ENCODE measurements at regions not wholly inside any gene's neighbourhood (a gene's known extent, or its start where the extent isn't known, plus 50 kb on each side); places are given as distances from the start of the nearest gene placed in this dataset.

DNA sequence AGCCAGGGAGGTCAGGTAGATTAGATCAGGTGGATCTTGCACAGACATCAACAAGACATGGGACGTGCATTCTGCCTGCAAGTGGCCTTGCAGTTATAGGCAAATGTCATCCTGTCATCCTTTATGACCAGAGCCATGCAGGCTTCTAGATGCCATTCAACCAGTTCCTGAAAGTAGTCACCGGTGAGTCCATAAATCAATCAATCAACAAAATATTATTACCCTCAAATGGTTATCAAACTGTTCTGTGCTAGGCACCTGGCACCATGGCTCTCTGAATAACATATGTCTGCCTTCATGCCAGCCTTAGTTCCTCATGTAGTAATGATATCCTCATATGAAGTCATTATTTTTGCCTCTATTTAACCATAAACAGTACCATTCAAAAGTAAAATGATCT, 146.9 kb downstream of the TOMM20 start:
- no peak overlapping the region for H2AK5ac ChIP-seq (ENCODE audit: insufficient read length, low read length)
- no peak overlapping the region for H2BK15ac ChIP-seq (ENCODE audit: low read depth, low read length)
- no peak overlapping the region for H2BK5ac ChIP-seq (ENCODE audit: insufficient read length, low read length)
- Mint-ChIP-seq H3K4me1 (peaks cover 29 to 30% of the 10 kb centered on the region in 2 experiments), H3K4me3 (no peak overlapping the region), H3K9me3 (no peaks in the 10 kb centered on the region), H3K27me3 (ENCODE audit: low read depth) (no peaks in the 10 kb centered on the region; the same call in 1 of the 2 replicates), H3K36me3 (ENCODE audit: insufficient read depth in 1 of 3, low read depth in 3 of 3) (no peaks in the 10 kb centered on the region), H3K27ac (no peak overlapping the region; a peak in 1 of 7 replicates)
- no peak overlapping the region for H4K5ac ChIP-seq (ENCODE audit: insufficient read length, low read depth, low read length)
- no peak overlapping the region for H3K23ac ChIP-seq (ENCODE audit: insufficient read length, low read depth, low read length)
- no peaks in the 10 kb centered on the region for H3K79me2 ChIP-seq (ENCODE audit: insufficient read depth, low read length)
- H3K14ac ChIP-seq (ENCODE audit: insufficient read depth, low read length) = no peak overlapping the region
- no peaks in the 10 kb centered on the region for H3K79me1 ChIP-seq (ENCODE audit: insufficient read depth, low read depth, low read length, poor library complexity, severe bottlenecking)
- H3K9ac ChIP-seq (ENCODE audit: extremely low read depth, insufficient read length, low read length) = no peak overlapping the region
- no peak overlapping the region for H2AFZ ChIP-seq (ENCODE audit: low read length)
- H3K56ac ChIP-seq (ENCODE audit: insufficient read length, low read depth, low read length) = no peak overlapping the region
- DNase-seq = no peak
- no CpG with 5 or more reads among the region's 2 CpGs for WGBS (ENCODE audit: extremely low coverage, insufficient read length, low lambda C conversion rate)
- H3K9me3 ChIP-seq (ENCODE audit: control insufficient read depth, low read depth, low read length) = no peaks in the 10 kb centered on the region
- H4K20me1 ChIP-seq (ENCODE audit: control insufficient read depth, insufficient read depth, insufficient read length) = no peaks in the 10 kb centered on the region
- H3K18ac ChIP-seq (ENCODE audit: insufficient read length, low read depth, low read length) = no peak overlapping the region
- H3K23me2 ChIP-seq (ENCODE audit: insufficient read length, low read depth, low read length, poor library complexity, severe bottlenecking) = no peaks in the 10 kb centered on the region
- no peak overlapping the region for H2BK120ac ChIP-seq (ENCODE audit: low read depth, low read length, poor library complexity, severe bottlenecking)
- TF ChIP-seq, protein P1, sequence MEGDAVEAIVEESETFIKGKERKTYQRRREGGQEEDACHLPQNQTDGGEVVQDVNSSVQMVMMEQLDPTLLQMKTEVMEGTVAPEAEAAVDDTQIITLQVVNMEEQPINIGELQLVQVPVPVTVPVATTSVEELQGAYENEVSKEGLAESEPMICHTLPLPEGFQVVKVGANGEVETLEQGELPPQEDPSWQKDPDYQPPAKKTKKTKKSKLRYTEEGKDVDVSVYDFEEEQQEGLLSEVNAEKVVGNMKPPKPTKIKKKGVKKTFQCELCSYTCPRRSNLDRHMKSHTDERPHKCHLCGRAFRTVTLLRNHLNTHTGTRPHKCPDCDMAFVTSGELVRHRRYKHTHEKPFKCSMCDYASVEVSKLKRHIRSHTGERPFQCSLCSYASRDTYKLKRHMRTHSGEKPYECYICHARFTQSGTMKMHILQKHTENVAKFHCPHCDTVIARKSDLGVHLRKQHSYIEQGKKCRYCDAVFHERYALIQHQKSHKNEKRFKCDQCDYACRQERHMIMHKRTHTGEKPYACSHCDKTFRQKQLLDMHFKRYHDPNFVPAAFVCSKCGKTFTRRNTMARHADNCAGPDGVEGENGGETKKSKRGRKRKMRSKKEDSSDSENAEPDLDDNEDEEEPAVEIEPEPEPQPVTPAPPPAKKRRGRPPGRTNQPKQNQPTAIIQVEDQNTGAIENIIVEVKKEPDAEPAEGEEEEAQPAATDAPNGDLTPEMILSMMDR (conservative IDR thresholded peaks at IDR 0.05) = no peak
- no peak overlapping the region for H3K4ac ChIP-seq (ENCODE audit: low read depth, low read length)
- H2BK20ac ChIP-seq (ENCODE audit: low read depth, low read length, poor library complexity, severe bottlenecking) = no peak overlapping the region
- no peak overlapping the region for H4K91ac ChIP-seq (ENCODE audit: insufficient read length, low read depth, low read length)
- H2BK12ac ChIP-seq (ENCODE audit: insufficient read length, low read depth, low read length) = no peak overlapping the region
- H3K27ac ChIP-seq (ENCODE audit: insufficient read length, low read depth, low read length) = no peak overlapping the region
- no peak overlapping the region for H4K8ac ChIP-seq (replicated peaks; ENCODE audit: insufficient read length, low read depth, low read length)
- H3K4me1 ChIP-seq (ENCODE audit: insufficient read depth, low read length) = no peaks in the 10 kb centered on the region
- no peaks in the 10 kb centered on the region for H3K27me3 ChIP-seq (ENCODE audit: insufficient read depth, low read length)
- H3K4me2 ChIP-seq (ENCODE audit: insufficient read depth, insufficient read length, low read length) = no peak overlapping the region
- H3T11ph ChIP-seq (ENCODE audit: low read length) = no peak overlapping the region

All from H9 (cell line).